Left renal cortex interstitium (tissue), 4 donors: ENCODE measurements at regions not wholly inside any gene's neighbourhood (a gene's known extent, or its start where the extent isn't known, plus 50 kb on each side); places are given as distances from the start of the nearest gene placed in this dataset.
"Not testable (repeated sequence)": the region's sequence is repeated elsewhere in the genome, so short reads cannot be mapped to it uniquely, and the experiment has no call there.

Source experiments
- DNase-seq, 4 donors: peaks; one replicate each; pipeline ENCODE4 v3.0.0-alpha.2; 2013; ENCODE audit warnings: low read depth in 4 of 4, low spot score in 2 of 4, missing footprints in 1 of 4

- no peak for DNase-seq
Measured at GRCh38 chr2:195119231-195119630, 537.8 kb upstream of the SLC39A10 start.

GRCh38 chr2:195118276-195118675 lies 538.8 kb upstream of the SLC39A10 start:
- DNase-seq = no peak

- DNase-seq = no peak
Measured at GRCh38 chr2:195117011-195117410, 540.0 kb upstream of the SLC39A10 start.

GRCh38 chr2:195115738-195116137 lies 541.3 kb upstream of the SLC39A10 start:
- no peak for DNase-seq

- no peak for DNase-seq
Measured at GRCh38 chr2:195108182-195108581, 548.8 kb upstream of the SLC39A10 start.

- no peak for DNase-seq
Measured at GRCh38 chr2:195106681-195107380, 550.2 kb upstream of the SLC39A10 start.

GRCh38 chr2:195105581-195105980 lies 551.4 kb upstream of the SLC39A10 start:
- DNase-seq = no peak

GRCh38 chr2:195094330-195094729 lies 562.7 kb upstream of the SLC39A10 start:
- DNase-seq = no peak

- DNase-seq = no peak
Measured at GRCh38 chr2:195092341-195092740, 564.7 kb upstream of the SLC39A10 start.

- DNase-seq = not testable (repeated sequence)
Measured at GRCh38 chr2:195072806-195073205, 584.2 kb upstream of the SLC39A10 start.

- DNase-seq = no peak
Measured at GRCh38 chr2:195057001-195057400, 600.0 kb upstream of the SLC39A10 start.

GRCh38 chr2:195055996-195056395 lies 601.0 kb upstream of the SLC39A10 start:
- no peak for DNase-seq

GRCh38 chr2:195051401-195051800 lies 605.6 kb upstream of the SLC39A10 start:
- DNase-seq = no peak

- no peak for DNase-seq
Measured at GRCh38 chr2:195049372-195050031, 607.5 kb upstream of the SLC39A10 start.

GRCh38 chr2:195047955-195048354 lies 609.1 kb upstream of the SLC39A10 start:
- DNase-seq = no peak

- DNase-seq = no peak
Measured at GRCh38 chr2:195044801-195045200, 612.2 kb upstream of the SLC39A10 start.

- DNase-seq = no peak
Measured at GRCh38 chr2:195038153-195038552, 618.9 kb upstream of the SLC39A10 start.

- no peak for DNase-seq
Measured at GRCh38 chr2:195037045-195037444, 620.0 kb upstream of the SLC39A10 start.

GRCh38 chr2:195031411-195031810 lies 625.6 kb upstream of the SLC39A10 start:
- DNase-seq = no peak

GRCh38 chr2:195029804-195030654 lies 627.0 kb upstream of the SLC39A10 start:
- no peak for DNase-seq

GRCh38 chr2:195027947-195028346 lies 629.1 kb upstream of the SLC39A10 start:
- DNase-seq = no peak
